Naive thymus-derived CD8-positive, alpha-beta T cell (primary cell): ENCODE measurements at regions not wholly inside any gene's neighbourhood (a gene's known extent, or its start where the extent isn't known, plus 50 kb on each side); places are given as distances from the start of the nearest gene placed in this dataset.
"Not testable (repeated sequence)": the region's sequence is repeated elsewhere in the genome, so short reads cannot be mapped to it uniquely, and the experiment has no call there.

Source experiments
- ATAC-seq, 2 donors: fragments of 150-1000 bp; cut with Tn5 transposase in 1 of 2; sonication (Bioruptor Pico), chemical (Tn5 transposase) in 1 of 2; 1 replicate in 1 of 2; 2 replicates in 1 of 2; pipeline ENCODE4 v1.10.0; 2021; ENCODE audit warnings: mild to moderate bottlenecking in 2 of 2, moderate library complexity in 2 of 2
- POLR2A ChIA-PET: fragments of 350-600 bp; sonication (Branson Sonifier 250); formaldehyde crosslinking; loops from one replicate; lab custom pipeline; 2021; ENCODE audit warnings: antibody characterized with exemption; lab: Charles Lee
- DNase-seq, 10 donors: peaks; one replicate each; pipeline versions ENCODE4 v3.0.0 to v3.0.0-alpha.2; 2020 to 2022
- H3K27ac Mint-ChIP-seq, 10 donors: one replicate each; pipeline ENCODE4 v1.8.0; 2020 to 2022; ENCODE audit warnings: mild to moderate bottlenecking in 10 of 10, mixed read lengths in 10 of 10, moderate library complexity in 4 of 10, inconsistent platforms in 1 of 10
- H3K27me3 Mint-ChIP-seq, 5 donors: one replicate each; pipeline ENCODE4 v1.8.0; 2021 to 2022; ENCODE audit warnings: mixed read lengths in 5 of 5
- H3K36me3 Mint-ChIP-seq, 3 donors: one replicate each; pipeline ENCODE4 v1.8.0; 2020 to 2022; ENCODE audit warnings: mixed read lengths in 3 of 3, mild to moderate bottlenecking in 2 of 3, inconsistent platforms in 1 of 3
- H3K4me1 Mint-ChIP-seq, 4 donors: one replicate each; pipeline ENCODE4 v1.8.0; 2021 to 2022; ENCODE audit warnings: mixed read lengths in 4 of 4
- H3K4me3 Mint-ChIP-seq, 10 donors: one replicate each; pipeline ENCODE4 v1.8.0; 2020 to 2022; ENCODE audit warnings: mild to moderate bottlenecking in 10 of 10, mixed read lengths in 10 of 10, moderate library complexity in 6 of 10, inconsistent platforms in 1 of 10
- H3K9me3 Mint-ChIP-seq, 9 donors: one replicate each; pipeline ENCODE4 v1.8.0; 2020 to 2022; ENCODE audit warnings: mixed read lengths in 9 of 9, mild to moderate bottlenecking in 3 of 9, inconsistent platforms in 1 of 9, moderate library complexity in 1 of 9

DNA sequence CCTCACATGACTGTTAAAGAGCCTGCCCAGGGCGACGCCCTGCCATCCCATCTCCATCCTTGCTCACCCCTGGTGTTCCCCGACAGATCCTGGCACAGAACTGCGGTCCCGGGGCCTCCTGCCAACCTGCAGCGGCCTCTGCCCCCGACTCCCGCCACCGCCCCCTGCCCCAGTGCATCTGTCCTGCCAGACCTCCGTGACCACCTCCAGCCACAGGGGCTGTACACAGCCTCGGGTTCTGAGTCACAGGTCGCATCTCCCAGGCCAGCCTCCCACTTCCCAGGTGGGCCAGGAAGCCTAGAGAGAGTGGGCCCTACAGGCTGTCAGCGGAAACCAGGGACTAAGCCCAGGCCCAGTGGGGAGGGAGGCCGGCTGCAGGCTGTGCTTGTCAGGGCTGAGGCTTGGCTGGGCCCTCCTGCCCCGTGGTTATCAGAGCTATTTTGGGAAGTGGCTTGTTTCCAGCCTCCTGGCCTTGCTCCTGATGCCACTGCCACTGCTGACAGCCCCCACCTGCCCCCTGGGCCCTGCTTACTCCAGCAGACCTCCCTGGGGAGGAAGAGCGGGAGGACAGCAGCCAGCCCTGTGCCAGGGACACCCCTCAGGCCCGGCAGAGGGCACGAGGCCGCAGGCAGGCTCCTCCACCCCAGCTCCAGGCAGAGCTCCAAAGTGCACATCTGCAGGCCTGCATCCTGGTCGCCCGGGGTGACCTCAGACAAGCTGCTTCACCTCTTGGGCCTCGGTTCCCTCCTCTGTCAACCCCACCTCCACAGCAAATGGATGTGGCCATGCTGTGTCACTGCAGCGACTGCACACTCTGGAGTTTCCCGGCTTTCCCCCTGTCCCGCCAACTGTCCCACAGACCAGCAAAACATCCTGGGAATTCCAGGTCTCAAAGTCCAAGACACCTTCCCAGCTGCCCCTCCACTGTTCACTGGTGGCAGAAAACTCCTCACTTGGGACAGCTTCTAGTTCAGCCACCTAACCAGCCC lies 124.1 kb upstream of the AKAP13 start:
- H3K36me3 Mint-ChIP-seq, ATAC-seq, POLR2A ChIA-PET, H3K9me3 Mint-ChIP-seq, H3K27me3 Mint-ChIP-seq, H3K4me3 Mint-ChIP-seq: not testable (repeated sequence)
- Mint-ChIP-seq H3K4me1 (peaks cover 0 to 13% (median 8%) of the 10 kb centered on the region in 4 donors), H3K27ac (peak overlapping the region in 2 of 10 donors; percentile 11 to 79)
- DNase-seq, result peak in 1 of 10 donors; percentile 59

DNA sequence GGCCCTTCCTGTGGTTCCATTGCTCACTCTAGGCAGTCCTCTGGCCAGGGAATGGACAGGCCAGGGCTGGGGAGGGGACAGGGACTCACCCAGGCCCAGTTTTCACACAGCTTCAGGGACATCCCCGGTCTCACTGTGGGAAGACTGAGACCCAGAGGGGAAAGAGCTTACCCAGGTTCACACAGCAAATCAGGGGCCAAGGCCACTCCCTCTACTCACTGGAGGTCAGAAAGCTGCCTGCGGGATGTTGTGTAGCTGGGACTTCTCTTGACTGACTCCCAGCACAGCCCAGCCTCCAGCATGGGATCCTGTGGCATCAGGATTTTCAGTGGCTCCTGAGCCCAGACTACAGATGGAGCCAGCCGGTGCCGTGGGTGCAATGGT lies 122.3 kb upstream of the AKAP13 start:
- peak in 1 of 2 donors; percentile 11 for ATAC-seq
- H3K36me3 Mint-ChIP-seq, H3K9me3 Mint-ChIP-seq, POLR2A ChIA-PET, H3K27me3 Mint-ChIP-seq, H3K4me3 Mint-ChIP-seq, DNase-seq: not testable (repeated sequence)
- Mint-ChIP-seq H3K27ac (peak overlapping the region in 2 of 10 donors; percentile 55 to 69), H3K4me1 (peaks cover 0 to 13% (median 8%) of the 10 kb centered on the region in 4 donors)

GRCh38 chr15:85258559-85259209 lies 121.7 kb upstream of the AKAP13 start:
- H3K4me1 Mint-ChIP-seq, result peaks cover 0 to 13% (median 6%) of the 10 kb centered on the region in 4 donors
- H3K9me3 Mint-ChIP-seq, H3K27me3 Mint-ChIP-seq, H3K4me3 Mint-ChIP-seq, H3K36me3 Mint-ChIP-seq, ATAC-seq, H3K27ac Mint-ChIP-seq, POLR2A ChIA-PET: not testable (repeated sequence)
- peak in 1 of 10 donors; percentile 58 for DNase-seq

- H3K4me3 Mint-ChIP-seq, H3K27me3 Mint-ChIP-seq, H3K36me3 Mint-ChIP-seq, DNase-seq, ATAC-seq, H3K27ac Mint-ChIP-seq, POLR2A ChIA-PET, H3K9me3 Mint-ChIP-seq: not testable (repeated sequence)
- peaks cover 0 to 13% (median 6%) of the 10 kb centered on the region in 4 donors for H3K4me1 Mint-ChIP-seq
These were observed 119.9 kb upstream of the AKAP13 start for GRCh38 chr15:85260526-85260925.

DNA sequence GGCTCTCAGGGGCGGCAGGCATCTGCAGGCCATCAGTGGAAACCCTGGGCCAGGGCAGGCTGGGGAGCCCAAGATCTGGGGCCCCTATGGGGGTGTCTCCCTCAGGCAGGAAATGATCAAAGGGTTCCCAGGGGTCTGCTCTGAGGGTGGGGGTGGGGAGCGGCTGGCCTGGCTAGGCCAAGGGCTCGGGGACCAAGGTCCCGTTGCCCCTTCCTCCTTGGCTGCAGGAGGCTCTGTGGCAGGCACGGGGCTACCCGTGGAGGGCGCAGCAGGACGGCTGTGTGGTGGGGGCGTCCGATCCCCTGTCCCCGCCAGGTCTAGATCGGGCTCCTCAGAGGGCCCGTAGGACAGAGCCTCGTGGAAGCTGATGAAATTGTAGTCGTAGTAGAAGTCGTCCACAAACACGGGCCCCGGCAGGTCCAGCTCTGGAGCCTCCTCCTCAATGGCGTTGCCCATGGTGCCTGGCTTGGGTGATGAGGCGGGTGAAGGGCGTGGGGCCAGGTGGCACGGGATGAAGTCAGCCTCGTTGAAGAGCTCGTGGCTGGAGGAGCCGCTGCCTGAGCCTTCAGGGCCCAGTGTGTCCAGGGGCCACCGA lies 117.8 kb upstream of the AKAP13 start:
- H3K36me3 Mint-ChIP-seq, POLR2A ChIA-PET, H3K4me1 Mint-ChIP-seq, ATAC-seq, H3K4me3 Mint-ChIP-seq, H3K27me3 Mint-ChIP-seq, H3K9me3 Mint-ChIP-seq, H3K27ac Mint-ChIP-seq, DNase-seq: not testable (repeated sequence)

GRCh38 chr15:85263842-85264440 lies 116.5 kb upstream of the AKAP13 start:
- H3K9me3 Mint-ChIP-seq, result not testable (repeated sequence)

DNA sequence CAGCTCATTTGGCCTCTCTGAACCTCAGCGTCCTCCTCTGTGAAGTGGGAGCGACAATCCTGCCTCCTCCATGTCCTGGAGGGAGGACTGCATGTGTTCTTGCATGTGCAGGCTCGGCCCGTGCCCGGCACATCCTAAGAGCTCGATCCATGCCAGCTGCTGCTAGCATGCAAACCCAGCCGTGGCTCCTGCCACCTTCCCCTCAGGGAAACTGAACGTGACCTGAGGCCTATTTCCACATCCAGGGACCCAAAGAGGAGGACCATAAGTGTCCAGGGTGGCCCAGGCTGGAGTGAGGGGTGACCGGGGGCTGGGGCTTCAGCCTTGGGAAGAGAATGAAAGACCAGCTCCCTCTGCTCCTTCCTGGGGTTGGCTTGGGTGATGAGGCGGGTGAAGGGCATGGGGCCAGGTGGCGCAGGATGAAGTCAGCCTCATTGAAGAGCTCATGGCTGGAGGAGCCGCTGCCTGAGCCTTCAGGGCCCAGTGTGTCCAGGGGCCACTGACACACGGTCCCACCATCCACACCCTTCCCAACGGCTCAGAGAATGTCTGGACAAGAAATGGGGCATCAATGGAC lies 115.7 kb upstream of the AKAP13 start:
- H3K27ac Mint-ChIP-seq, H3K27me3 Mint-ChIP-seq, POLR2A ChIA-PET, H3K36me3 Mint-ChIP-seq, H3K9me3 Mint-ChIP-seq, ATAC-seq, H3K4me3 Mint-ChIP-seq, H3K4me1 Mint-ChIP-seq: not testable (repeated sequence)
- peak in 1 of 10 donors; percentile 27 for DNase-seq

More at GRCh38 chr15:85263842-85264440, 116.5 kb upstream of the AKAP13 start:
- ATAC-seq, H3K4me1 Mint-ChIP-seq, POLR2A ChIA-PET, DNase-seq, H3K27ac Mint-ChIP-seq, H3K4me3 Mint-ChIP-seq, H3K27me3 Mint-ChIP-seq, H3K36me3 Mint-ChIP-seq: not testable (repeated sequence)

DNA sequence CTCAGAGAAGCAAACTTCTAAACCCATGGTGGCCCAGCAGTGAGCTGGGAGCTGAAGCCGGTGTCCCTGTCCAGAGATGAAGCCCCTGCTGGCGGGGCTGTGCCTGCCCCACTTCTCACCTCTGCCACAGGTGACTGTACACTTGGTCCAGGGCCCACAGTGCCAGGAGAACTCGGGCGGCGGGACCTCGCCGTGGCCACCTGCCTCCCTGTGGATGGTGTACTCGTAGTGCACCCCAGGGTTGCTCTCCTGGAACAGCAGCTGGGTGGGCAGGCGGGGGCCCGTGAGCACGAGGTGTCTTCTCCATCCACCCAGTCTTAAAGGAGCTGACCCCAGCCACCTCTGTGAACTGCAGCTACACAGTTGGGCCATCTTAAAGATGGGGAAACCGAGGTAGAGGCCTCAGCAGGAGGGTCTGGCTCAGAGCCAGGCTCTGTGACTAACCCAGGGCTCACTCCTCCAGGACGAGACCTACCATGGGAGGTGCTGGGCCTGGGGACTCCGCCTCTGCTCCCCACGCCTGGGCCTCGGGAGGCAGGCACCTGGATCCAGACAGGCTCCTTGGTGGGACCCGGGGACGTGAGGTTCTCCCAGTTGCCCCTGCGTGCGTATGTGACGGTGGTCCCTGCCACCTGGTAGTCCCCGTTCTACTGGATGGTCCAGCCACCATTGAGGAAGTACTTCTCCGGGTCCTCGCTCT lies 113.1 kb upstream of the AKAP13 start:
- H3K9me3 Mint-ChIP-seq, POLR2A ChIA-PET: not testable (repeated sequence)

GRCh38 chr15:85274315-85275050 lies 105.9 kb upstream of the AKAP13 start:
- no peaks in the 10 kb centered on the region for H3K36me3 Mint-ChIP-seq
- POLR2A ChIA-PET, result no interaction called here
- H3K4me3 Mint-ChIP-seq, result no peak overlapping the region
- ATAC-seq, result no peak
- H3K27ac Mint-ChIP-seq, result no peak overlapping the region
- no peaks in the 10 kb centered on the region for H3K9me3 Mint-ChIP-seq
- peaks cover 0 to 2% (median 0%) of the 10 kb centered on the region in 5 donors for H3K27me3 Mint-ChIP-seq
- DNase-seq, result no peak
- no peaks in the 10 kb centered on the region for H3K4me1 Mint-ChIP-seq

More for the DNA sequence above, 113.1 kb upstream of the AKAP13 start:
- ATAC-seq, H3K36me3 Mint-ChIP-seq, H3K4me1 Mint-ChIP-seq, H3K27ac Mint-ChIP-seq, H3K4me3 Mint-ChIP-seq, H3K27me3 Mint-ChIP-seq: not testable (repeated sequence)
- DNase-seq, result peak in 1 of 10 donors; percentile 48

DNA sequence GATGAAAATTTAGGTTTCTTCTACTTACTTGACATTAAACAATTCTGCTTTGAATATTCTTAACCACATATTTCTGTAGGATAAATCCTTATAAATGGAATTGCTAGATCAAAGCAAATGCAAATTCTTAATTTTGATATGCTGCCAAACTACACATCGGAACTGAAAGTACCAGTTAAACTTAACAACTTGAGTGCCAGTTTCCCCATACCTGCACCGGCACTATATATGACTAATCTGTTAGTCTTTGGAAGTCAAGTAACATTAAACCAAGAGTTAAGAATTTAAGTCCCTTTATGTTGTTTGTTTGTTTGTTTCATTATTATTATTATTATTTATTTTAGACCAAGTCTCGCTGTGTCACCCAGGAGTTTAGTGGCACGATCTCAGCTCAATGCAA lies 103.9 kb upstream of the AKAP13 start:
- no peak overlapping the region for H3K4me3 Mint-ChIP-seq
- no peaks in the 10 kb centered on the region for H3K9me3 Mint-ChIP-seq
- no peaks in the 10 kb centered on the region for H3K36me3 Mint-ChIP-seq
- ATAC-seq (no peak), DNase-seq (no peak)
- H3K27ac Mint-ChIP-seq, result no peak overlapping the region
- POLR2A ChIA-PET, result no interaction called here
- no peaks in the 10 kb centered on the region for H3K4me1 Mint-ChIP-seq
- H3K27me3 Mint-ChIP-seq, result peaks cover 0 to 2% (median 0%) of the 10 kb centered on the region in 5 donors

DNA sequence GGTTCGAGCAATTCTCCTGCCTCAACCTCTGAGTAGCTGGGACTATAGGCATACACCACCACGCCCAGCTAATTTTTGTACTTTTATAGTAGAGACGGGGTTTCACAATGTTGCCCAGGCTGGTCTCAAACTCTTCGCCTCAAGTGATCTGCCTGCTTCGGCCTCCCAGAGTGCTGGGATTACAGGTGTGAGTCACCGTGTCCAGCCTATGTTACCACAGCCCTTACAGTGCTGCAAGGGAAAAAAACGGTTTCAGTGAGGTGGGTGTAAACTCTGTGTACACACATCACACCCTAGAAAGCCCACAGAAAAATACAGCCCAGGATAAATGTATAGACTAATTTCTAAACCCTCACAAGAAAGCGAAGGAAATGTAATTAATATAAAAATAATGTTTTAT lies 103.5 kb upstream of the AKAP13 start:
- H3K36me3 Mint-ChIP-seq, result no peaks in the 10 kb centered on the region
- ATAC-seq (no peak), DNase-seq (no peak)
- no peak overlapping the region for H3K27ac Mint-ChIP-seq
- POLR2A ChIA-PET, result no interaction called here
- no peak overlapping the region for H3K4me3 Mint-ChIP-seq
- no peaks in the 10 kb centered on the region for H3K9me3 Mint-ChIP-seq
- H3K4me1 Mint-ChIP-seq, result no peaks in the 10 kb centered on the region
- H3K27me3 Mint-ChIP-seq, result peaks cover 0 to 3% (median 0%) of the 10 kb centered on the region in 5 donors
